Left renal cortex interstitium (tissue), 4 donors: ENCODE measurements at regions not wholly inside any gene's neighbourhood (a gene's known extent, or its start where the extent isn't known, plus 50 kb on each side); places are given as distances from the start of the nearest gene placed in this dataset.
"Not testable (repeated sequence)": the region's sequence is repeated elsewhere in the genome, so short reads cannot be mapped to it uniquely, and the experiment has no call there.

Source experiments
- DNase-seq, 4 donors: peaks; one replicate each; pipeline ENCODE4 v3.0.0-alpha.2; 2013; ENCODE audit warnings: low read depth in 4 of 4, low spot score in 2 of 4, missing footprints in 1 of 4

DNA sequence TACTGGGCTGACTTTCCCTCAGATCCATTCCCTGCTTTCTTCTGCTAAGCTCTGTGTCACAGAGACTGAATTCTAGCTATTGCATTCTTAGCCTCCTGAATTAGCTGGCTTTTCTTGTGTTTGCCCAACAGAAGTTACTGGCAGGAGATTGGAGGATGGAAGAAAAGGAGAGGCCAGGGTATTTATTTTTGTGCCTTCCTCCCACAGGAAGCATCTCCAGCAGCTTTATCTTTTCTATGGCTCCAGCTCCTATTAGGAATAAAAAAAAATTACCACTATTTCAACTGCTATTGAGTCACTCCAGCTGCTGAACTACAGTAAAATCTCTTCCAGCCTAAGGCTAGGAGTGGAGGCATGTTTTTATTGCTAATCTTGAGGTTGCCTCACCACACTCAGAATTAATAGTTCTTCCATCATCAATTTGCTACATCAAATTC is 492.4 kb downstream of the RFPL4B start:
- DNase-seq: peak in 2 of 4 donors; percentile 21 to 33

DNA sequence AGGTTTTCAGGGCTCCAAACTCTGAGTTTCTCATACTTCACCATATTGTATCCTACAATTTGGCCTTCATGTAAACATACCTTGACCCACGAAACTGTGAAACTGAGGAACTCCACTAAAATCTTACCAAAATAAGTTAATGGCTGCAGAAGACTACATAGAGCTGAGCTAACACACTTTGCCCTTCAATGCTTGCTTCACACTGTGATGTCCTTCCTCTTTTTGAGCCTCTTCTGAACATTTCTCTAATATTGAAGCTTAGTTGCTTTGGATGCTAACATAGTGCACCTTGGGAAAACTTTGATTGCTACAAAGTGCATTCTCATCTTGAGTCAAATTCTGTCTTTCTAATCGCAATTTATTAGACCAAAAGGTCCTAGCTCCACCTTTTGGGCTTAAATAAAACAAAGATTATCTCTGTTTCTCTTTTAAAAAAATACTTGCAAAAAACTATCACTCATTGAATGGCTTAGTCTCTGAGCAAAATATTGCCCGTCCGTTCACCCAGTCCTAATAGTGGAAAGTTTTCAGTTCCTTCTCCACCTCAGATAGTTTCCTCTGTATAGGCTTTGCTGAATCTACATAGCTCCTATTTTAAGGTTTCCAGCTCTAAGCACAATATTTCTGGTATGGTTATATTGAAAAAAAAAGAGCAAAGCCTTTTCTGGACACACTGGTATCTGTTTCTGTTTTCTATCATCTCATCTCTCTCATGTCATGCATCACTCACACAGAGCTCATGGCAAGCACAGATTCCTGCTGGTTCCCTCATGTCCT is 494.6 kb downstream of the RFPL4B start:
- DNase-seq: no peak

DNA sequence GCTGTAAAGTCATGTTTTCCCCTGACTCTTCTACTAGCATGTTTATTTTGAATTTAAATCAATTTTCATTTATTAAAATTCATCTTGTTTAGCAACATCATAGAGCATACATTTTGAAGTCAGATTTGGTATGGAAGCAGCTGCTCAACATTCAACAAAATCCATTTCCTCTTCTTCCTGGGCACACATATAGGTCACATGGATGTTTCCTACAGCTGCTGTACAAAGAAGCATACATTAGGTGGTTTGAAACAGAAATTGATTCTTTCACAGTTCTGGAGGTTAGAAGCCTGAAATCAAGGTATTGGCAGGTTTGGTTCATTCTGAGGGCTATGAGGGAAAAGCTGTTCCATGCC is 495.2 kb downstream of the RFPL4B start:
- no peak for DNase-seq

DNA sequence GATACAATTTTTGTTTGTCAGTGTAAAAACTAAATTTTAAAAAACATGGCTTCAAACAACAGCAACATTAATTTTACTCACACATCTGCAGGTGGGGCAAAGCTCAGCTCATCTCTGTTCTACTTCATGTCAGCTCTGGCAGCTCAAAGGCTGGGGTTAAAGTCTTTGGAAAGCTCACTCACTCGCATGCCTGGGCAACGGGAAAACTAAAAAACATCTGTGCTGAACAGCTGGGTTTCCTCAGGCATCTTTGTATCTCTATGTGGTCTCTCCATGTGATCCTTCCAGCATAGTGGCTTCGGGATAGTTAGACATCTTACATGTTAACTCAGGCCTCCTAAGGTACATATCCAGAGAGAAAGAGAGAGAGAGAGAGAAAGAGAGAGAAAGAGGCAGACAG is 499.6 kb downstream of the RFPL4B start:
- DNase-seq: peak in 2 of 4 donors; percentile 16 to 25

DNA sequence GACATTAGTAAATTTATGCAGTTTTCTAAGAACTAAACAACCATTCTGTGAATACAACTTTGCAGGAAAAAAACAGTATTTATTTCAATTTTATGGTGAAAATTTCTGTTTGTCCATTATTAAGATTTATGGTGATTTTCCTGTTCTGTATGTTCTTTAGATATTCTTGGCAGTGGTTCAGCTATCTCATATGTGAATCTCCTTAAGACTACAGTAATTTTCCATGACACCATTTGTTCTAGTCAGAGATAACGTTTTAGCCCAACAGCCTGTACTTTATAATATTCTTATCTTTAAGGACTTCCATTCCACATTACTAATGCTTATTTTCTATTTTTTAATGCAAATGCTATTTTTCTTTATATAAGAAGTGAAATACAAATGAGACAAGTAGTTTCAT is 504.0 kb downstream of the RFPL4B start:
- DNase-seq: peak in 2 of 4 donors; percentile 9 to 16

DNA sequence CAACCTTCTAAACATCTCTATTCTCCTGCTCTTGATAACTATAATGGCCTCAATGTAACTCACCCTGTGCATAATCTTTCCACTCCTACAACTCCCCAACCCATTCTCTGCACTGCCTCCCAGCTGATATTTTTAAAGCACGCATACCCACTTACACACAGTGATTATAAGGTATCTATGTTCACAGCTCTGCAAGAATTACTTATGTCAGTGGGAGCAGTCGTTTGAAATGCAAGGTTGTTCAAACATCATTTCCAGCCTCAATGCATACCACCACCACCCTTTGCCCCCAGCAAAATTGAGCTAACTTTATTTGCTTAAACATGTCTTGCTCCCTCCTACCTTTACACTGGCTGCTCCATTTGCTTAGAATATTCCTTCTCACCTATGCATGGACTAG is 506.0 kb downstream of the RFPL4B start:
- no peak for DNase-seq

DNA sequence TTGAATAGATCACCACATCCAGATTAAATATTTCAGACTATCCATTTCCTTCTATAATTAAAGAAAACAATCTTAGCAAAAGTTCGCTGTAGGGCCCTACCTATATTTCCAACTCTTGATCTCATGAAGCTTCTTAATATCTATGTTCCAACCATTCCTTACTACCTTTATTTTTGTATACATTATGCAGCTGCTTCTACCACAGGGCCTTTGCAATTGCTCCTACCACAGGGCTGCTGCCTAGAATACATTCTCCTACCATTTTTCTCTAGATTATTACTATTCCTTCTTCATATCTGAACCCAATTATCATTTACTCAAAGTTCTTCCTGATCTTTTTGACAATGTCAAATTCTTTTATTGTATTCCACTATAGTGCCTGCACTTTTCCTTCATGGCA is 516.6 kb downstream of the RFPL4B start:
- DNase-seq: no peak

- no peak for DNase-seq
Measured at GRCh38 chr6:112865131-112865530, 518.0 kb downstream of the RFPL4B start.

GRCh38 chr6:112874881-112875280 is 527.8 kb downstream of the RFPL4B start:
- DNase-seq: no peak

DNA sequence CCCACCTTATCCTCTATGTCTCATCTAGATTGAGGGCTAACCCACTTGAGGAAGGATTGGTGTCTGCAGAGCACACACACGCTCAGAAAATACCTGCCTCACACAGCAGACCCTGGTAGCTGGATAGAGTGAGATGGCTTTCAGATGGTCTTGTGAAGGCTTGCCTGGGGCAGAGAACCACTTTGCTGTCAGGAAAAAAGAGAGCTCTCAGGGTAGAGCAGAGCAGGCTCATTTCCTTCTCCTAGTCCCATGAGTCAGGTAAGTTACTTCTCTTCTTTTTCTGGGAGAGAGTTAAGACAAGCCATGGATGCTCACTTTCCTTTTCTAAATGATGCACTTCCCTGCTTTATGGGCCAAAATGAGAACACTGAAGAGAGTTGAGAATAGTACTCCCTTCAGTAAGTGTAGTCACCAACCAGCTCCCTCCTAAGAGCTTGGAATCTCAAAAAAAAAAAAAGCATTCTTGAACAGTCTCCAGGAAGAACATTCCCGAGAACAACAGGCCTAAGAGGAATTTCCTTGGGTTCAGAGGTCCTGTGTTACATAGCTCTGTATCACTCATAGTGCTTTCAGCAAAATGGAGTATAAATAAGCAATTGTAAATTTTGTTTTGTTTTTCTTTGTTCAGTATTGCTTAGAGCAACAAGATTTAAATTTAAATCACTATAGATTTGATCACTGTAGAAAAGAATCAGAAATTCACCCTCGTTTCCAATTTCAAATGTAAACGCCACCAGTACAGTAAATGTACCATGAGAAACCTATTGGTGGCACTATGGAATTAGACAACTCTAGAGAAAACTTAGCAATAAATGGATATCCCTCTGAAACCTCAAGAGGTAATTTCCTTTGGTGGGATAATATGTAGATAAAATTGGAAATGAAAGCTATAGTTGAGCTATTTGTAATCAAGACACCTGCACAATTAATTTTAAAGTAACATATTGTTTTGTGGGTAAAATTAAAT is 530.3 kb downstream of the RFPL4B start:
- peak; percentile 24 to 66 (median 48) for DNase-seq

DNA sequence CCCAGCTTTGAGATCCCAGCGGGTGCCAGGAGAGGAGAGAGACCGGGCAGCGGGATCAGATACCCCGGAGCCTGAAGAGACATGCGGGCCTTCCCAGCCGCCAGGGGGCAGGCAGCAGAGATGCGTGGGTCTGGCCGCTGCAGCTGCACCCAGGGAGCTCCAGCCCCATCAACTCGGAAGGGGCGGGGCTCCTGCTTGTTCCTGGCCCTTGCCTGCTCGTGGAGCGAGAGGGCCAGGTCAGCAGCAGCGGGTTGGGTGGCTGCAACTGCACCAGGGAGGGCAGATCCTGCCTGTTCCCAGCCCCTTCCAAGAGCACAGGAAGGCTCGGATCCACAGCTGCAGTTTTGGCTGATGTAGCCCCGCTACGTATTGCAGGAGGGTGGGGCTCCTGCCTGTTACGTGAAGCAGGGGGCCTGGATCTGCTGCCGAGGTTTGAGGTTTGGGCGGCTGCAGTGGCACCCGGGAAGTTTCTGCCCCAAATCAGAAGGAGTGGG is 532.8 kb downstream of the RFPL4B start:
- no peak for DNase-seq

DNA sequence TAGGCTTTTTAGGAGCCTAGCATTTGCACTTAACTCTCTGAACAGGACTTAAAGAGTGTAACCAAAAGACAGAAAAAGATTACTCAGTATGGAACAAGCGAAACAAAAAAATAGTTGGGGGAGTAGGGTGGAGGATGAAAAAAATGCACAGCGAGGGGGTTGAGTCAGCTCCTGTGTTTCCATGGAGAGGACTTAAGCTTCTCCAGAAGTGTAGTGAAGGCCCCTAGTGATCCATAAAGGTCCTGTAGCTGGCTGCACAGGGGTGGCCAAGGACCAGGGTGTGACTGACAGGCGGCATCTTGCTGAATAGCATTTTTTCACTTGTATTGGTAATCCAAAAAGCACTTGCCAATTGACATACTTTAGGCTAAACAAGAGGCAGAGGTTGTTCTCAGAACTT is 533.9 kb downstream of the RFPL4B start:
- DNase-seq: no peak

GRCh38 chr6:112881828-112882780 is 535.0 kb downstream of the RFPL4B start:
- no peak for DNase-seq

DNA sequence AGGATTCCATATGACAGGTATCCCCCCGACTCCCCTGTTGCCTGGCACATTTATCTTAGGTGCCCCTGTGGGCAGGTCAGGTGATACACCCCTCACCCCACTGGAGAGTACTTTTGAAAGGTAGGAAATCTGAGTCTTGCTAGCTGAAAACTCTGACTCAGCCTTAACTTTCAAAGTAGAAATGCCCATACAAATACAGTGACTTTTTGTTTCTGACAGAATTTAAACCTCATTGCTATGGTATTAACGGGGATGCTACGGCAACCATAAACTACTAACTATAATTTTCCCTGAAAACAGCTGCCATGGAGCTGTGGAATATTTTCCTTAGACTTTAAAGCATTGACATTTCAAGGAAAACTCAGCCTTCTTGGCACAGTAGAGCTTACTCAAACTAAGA is 536.0 kb downstream of the RFPL4B start:
- DNase-seq: no peak

DNA sequence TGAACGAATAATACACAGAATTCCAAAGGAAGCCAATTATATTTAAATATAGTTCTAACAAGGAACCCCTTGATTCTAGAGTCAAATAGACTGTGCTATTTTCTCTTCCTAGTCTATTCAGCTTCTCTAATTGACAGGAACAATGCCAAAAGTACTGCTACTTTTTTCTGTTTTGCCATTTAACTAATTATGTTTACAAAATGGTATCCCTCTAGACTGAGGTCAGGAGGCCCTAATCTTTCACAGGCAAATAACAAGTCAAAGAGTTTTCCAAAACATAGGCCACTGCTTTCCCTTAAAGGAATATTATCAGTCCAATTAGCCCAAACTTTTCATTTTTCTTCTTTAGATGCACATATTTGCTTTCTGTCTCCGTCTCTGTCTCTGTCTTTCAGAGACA is 539.3 kb downstream of the RFPL4B start:
- no peak for DNase-seq

DNA sequence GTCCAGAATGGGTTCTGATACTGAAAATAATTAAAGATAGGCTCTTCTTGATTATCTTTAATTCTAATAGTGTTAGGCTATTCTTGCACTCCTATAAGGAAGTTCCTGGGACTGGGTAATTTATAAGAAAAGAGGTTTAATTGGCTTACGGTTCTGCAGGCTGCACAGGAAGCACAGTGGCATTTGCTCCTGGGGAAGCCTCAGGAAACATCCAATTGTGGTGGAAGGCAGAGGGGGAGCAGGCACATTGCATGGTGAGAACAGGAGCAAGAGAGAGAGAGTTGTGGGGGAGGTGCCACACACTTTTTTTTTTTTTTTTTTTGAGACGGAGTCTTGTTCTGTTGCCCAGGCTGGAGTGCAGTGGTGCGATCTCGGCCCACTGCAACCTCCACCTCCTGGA is 540.3 kb downstream of the RFPL4B start:
- not testable (repeated sequence) for DNase-seq

DNA sequence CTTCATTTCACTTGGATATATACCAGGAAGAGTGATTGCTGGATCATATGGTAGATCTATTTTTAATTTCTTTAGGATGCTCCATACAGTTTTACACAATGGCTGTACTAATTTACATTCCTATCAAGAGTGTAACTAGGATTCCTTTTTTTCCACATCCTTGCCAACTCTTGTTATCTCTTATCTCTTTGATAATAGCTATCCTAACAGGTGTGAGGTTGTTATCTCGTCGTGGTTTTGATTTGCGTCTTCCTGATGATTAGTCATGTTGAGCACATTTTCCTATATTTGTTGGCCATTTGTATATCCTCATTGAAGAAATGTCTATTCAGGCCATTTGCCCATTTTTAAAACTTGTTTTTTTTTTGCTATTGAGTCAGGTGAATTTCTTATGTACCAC is 552.4 kb downstream of the RFPL4B start:
- DNase-seq: no peak

DNA sequence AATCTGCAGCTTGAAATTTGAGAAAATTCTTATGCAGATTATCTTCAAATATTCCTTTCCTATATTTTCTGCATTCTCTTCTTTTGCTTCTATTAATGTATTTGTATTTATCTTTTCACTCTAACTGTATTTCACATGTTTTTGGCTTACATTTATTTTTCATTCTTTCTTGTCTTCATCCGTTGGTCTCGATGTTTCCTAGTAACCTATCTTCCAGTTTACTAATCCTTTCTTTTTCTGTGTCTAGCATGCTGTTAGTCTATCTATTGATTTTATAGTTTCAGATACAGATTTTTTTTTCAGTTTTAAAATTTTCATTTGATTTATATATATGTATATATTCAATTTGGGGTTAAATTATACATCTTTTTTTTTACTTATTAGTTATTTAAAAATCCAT is 556.2 kb downstream of the RFPL4B start:
- DNase-seq: no peak

GRCh38 chr6:112906726-112907125 is 559.6 kb downstream of the RFPL4B start:
- peak in 2 of 4 donors; percentile 29 to 58 for DNase-seq

GRCh38 chr6:112909781-112910180 is 562.7 kb downstream of the RFPL4B start:
- DNase-seq: no peak
